OCI-LY7 (cell line): ENCODE measurements at regions not wholly inside any gene's neighbourhood (a gene's known extent, or its start where the extent isn't known, plus 50 kb on each side); places are given as distances from the start of the nearest gene placed in this dataset.

Experiments
- EZH2phosphoT487 ChIP-seq: fragments of 200-600 bp; sonication (generic); IDR thresholded peaks from 2 replicates; pipeline ENCODE4 v1.6.1; 2018; ENCODE audit warnings: low read depth, borderline replicate concordance, mild to moderate bottlenecking, mixed run types, antibody characterized with exemption, low read length, moderate library complexity, mixed read lengths
- TF ChIP-seq, protein P1 (sequence below): fragments of 200-600 bp; sonication (generic); conservative IDR thresholded peaks from 2 replicates; pipeline ENCODE4 v1.5.1; 2014; ENCODE audit warnings: mild to moderate bottlenecking, antibody characterized with exemption, low read length, moderate library complexity, mixed read lengths

GRCh38 chr5:103411711-103412110, 150.9 kb downstream of the NUDT12 start:
- TF ChIP-seq, protein P1, sequence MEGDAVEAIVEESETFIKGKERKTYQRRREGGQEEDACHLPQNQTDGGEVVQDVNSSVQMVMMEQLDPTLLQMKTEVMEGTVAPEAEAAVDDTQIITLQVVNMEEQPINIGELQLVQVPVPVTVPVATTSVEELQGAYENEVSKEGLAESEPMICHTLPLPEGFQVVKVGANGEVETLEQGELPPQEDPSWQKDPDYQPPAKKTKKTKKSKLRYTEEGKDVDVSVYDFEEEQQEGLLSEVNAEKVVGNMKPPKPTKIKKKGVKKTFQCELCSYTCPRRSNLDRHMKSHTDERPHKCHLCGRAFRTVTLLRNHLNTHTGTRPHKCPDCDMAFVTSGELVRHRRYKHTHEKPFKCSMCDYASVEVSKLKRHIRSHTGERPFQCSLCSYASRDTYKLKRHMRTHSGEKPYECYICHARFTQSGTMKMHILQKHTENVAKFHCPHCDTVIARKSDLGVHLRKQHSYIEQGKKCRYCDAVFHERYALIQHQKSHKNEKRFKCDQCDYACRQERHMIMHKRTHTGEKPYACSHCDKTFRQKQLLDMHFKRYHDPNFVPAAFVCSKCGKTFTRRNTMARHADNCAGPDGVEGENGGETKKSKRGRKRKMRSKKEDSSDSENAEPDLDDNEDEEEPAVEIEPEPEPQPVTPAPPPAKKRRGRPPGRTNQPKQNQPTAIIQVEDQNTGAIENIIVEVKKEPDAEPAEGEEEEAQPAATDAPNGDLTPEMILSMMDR, result no peak
- no peak for TF ChIP-seq EZH2phosphoT487
